Esophagus squamous epithelium (tissue), 4 donors: ENCODE measurements at regions not wholly inside any gene's neighbourhood (a gene's known extent, or its start where the extent isn't known, plus 50 kb on each side); places are given as distances from the start of the nearest gene placed in this dataset.

ENCODE experiments used
- CTCF ChIP-seq, 6 experiments: fragments of 450-650 bp in 4 of 6; fragments of 200-600 bp in 2 of 6; sonication (generic) in 2 of 6; IDR thresholded peaks; one replicate each; pipeline ENCODE4 v1.5.1; 2016 to 2019; ENCODE audit warnings: antibody characterized with exemption in 6 of 6, mild to moderate bottlenecking in 4 of 6, moderate library complexity in 4 of 6
- POLR2A ChIP-seq, 4 donors: fragments of 450-650 bp; IDR thresholded peaks; one replicate each; pipeline ENCODE4 v1.6.1; 2017; ENCODE audit warnings: antibody characterized with exemption in 4 of 4, mild to moderate bottlenecking in 4 of 4, moderate library complexity in 3 of 4

GRCh38 chr5:96292582-96293247 lies 140.3 kb downstream of the PCSK1 start:
- TF ChIP-seq CTCF (IDR thresholded peaks at IDR 0.05) (no peak), POLR2A (IDR thresholded peaks at IDR 0.05) (no peak)
